Large intestine (tissue), 3 donors: ENCODE measurements at regions not wholly inside any gene's neighbourhood (a gene's known extent, or its start where the extent isn't known, plus 50 kb on each side); places are given as distances from the start of the nearest gene placed in this dataset.

Experiments
- DNase-seq, 2 donors: peaks; one replicate each; pipeline versions ENCODE4 v3.0.0 to v3.0.0-alpha.2; 2013
- H3K27ac ChIP-seq: one replicate; pipeline ENCODE4 v1.5.1; 2013; ENCODE audit warnings: low read length
- H3K27me3 ChIP-seq: 2 replicates; pipeline ENCODE4 v1.6.1; 2013; ENCODE audit warnings: low read length; ENCODE audit not compliant: control insufficient read depth, insufficient read depth
- H3K36me3 ChIP-seq: 2 replicates; pipeline ENCODE4 v1.6.1; 2013; ENCODE audit warnings: low read length; ENCODE audit not compliant: control insufficient read depth, insufficient read depth
- H3K4me1 ChIP-seq: one replicate; pipeline ENCODE4 v1.6.1; 2013; ENCODE audit warnings: low read length; ENCODE audit not compliant: control insufficient read depth, insufficient read depth
- H3K4me3 ChIP-seq: one replicate; pipeline ENCODE4 v1.5.1; 2013; ENCODE audit warnings: low read length
- H3K9me3 ChIP-seq: one replicate; pipeline ENCODE4 v1.6.1; 2013; ENCODE audit warnings: mild to moderate bottlenecking, low read depth, low read length, moderate library complexity; ENCODE audit not compliant: control insufficient read depth
- WGBS: methylation state at CpG from one replicate; pipeline ENCODE4 v1.1.5; 2013; ENCODE audit warnings: low lambda C conversion rate; ENCODE audit not compliant: insufficient coverage; 5-methylcytosine and 5-hydroxymethylcytosine counted together

DNA sequence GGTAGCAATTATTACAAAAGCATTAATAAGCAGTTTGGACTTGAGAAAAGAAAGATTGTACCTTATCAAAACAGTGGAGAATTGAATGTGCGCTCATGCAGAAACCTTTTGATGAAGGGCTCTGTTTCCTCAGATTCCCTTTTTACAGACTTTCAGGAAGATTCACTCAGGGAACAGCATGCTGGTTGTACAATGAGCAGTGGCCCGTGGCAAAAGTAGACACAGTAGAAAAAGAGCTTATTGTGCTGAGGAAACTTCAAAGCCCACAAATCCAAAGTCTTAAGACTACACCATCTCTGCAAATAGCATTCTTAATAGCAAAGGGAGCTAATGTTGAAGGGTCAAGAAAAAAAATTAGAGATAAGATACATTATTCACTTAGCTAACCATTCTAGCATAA lies 858.9 kb downstream of the PDHA2 start:
- Histone ChIP-seq H3K27ac (no peak overlapping the region), H3K9me3 (no peaks in the 10 kb centered on the region), H3K27me3 (no peaks in the 10 kb centered on the region), H3K4me3 (no peak overlapping the region), H3K36me3 (no peaks in the 10 kb centered on the region), H3K4me1 (no peaks in the 10 kb centered on the region)
- DNase-seq: no peak
- 100% methylated on average over 1 of the region's 2 CpGs for WGBS

- DNase-seq: no peak
- H3K27ac ChIP-seq: no peak overlapping the region
- no CpG with 5 or more reads among the region's 2 CpGs for WGBS
Measured at GRCh38 chr4:96703265-96703664, 863.4 kb downstream of the PDHA2 start.

GRCh38 chr4:96708766-96709165 lies 868.9 kb downstream of the PDHA2 start:
- Histone ChIP-seq H3K36me3 (no peaks in the 10 kb centered on the region), H3K27me3 (no peaks in the 10 kb centered on the region), H3K27ac (no peak overlapping the region), H3K9me3 (no peaks in the 10 kb centered on the region), H3K4me3 (no peak overlapping the region), H3K4me1 (no peaks in the 10 kb centered on the region)
- WGBS: no CpG with 5 or more reads among the region's 1 CpG
- DNase-seq: no peak

More at GRCh38 chr4:96703265-96703664, 863.4 kb downstream of the PDHA2 start:
- no peaks in the 10 kb centered on the region for H3K4me1 ChIP-seq
- no peaks in the 10 kb centered on the region for H3K9me3 ChIP-seq
- H3K4me3 ChIP-seq: no peak overlapping the region
- no peaks in the 10 kb centered on the region for H3K27me3 ChIP-seq
- H3K36me3 ChIP-seq: no peaks in the 10 kb centered on the region

- Histone ChIP-seq H3K27ac (no peak overlapping the region), H3K9me3 (no peaks in the 10 kb centered on the region), H3K4me1 (no peaks in the 10 kb centered on the region), H3K4me3 (no peak overlapping the region), H3K36me3 (no peaks in the 10 kb centered on the region), H3K27me3 (no peaks in the 10 kb centered on the region)
- 92% methylated on average over 3 of the region's 7 CpGs for WGBS
- DNase-seq: no peak
Measured at GRCh38 chr4:96713271-96713850, 873.5 kb downstream of the PDHA2 start.

- no peak for DNase-seq
- Histone ChIP-seq H3K4me3 (no peak overlapping the region), H3K27ac (no peak overlapping the region), H3K4me1 (no peaks in the 10 kb centered on the region), H3K27me3 (no peaks in the 10 kb centered on the region), H3K9me3 (no peaks in the 10 kb centered on the region), H3K36me3 (no peaks in the 10 kb centered on the region)
Measured at GRCh38 chr4:96729641-96730040, 889.7 kb downstream of the PDHA2 start.

DNA sequence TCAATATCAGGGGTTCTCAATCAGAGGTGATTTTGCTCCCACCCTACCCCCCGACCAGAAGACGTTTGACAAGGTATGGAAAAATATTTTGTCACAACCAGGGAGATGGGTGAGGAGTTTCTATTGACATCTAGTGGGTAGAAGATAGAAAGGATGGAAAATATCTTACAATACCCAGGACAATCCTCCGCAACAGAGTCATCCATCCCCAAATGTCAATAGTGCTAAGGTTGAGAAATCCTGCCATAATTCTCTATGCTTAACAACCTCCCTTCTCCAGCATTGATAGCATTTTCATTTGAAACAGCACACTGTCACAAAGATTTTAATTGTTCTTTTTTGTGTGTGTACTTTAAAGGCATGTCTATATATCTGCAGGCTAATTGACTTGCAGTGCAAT lies 890.5 kb downstream of the PDHA2 start:
- Histone ChIP-seq H3K4me1 (no peaks in the 10 kb centered on the region), H3K9me3 (no peaks in the 10 kb centered on the region), H3K4me3 (no peak overlapping the region), H3K27ac (no peak overlapping the region), H3K27me3 (no peaks in the 10 kb centered on the region), H3K36me3 (no peaks in the 10 kb centered on the region)
- DNase-seq: no peak
- no CpG with 5 or more reads among the region's 3 CpGs for WGBS

- no peak for DNase-seq
Measured at GRCh38 chr4:96736352-96736889, 896.5 kb downstream of the PDHA2 start.

DNA sequence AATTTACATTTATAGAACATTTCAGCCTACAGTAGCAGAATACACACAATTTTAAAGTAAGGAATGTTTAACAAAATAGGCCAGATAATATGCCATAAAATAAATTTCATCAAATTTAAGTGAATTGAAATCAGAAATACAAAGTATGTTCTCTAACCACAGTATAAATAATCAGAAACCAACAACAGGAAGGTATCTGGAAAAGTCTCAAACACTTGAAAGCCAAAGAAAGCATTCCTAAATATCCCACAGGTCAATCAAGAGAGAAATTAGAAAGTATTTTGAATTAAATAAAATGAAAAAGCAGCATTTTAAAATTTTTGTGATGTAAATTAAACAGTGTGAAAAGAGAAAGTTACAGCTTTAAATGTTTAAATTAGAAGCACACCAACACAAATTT lies 899.2 kb downstream of the PDHA2 start:
- Histone ChIP-seq H3K4me1 (no peaks in the 10 kb centered on the region), H3K4me3 (no peak overlapping the region), H3K27me3 (no peaks in the 10 kb centered on the region), H3K27ac (no peak overlapping the region), H3K36me3 (no peaks in the 10 kb centered on the region), H3K9me3 (peaks cover 7% of the 10 kb centered on the region)
- DNase-seq: no peak

More at GRCh38 chr4:96736352-96736889, 896.5 kb downstream of the PDHA2 start:
- Histone ChIP-seq H3K27ac (no peak overlapping the region), H3K4me1 (no peaks in the 10 kb centered on the region), H3K9me3 (no peaks in the 10 kb centered on the region), H3K36me3 (no peaks in the 10 kb centered on the region), H3K27me3 (no peaks in the 10 kb centered on the region), H3K4me3 (no peak overlapping the region)
- WGBS: no CpG with 5 or more reads among the region's 2 CpGs

- no peak for DNase-seq
- H3K27me3 ChIP-seq: no peaks in the 10 kb centered on the region
- H3K27ac ChIP-seq: no peak overlapping the region
- WGBS: no CpG with 5 or more reads among the region's 24 CpGs
- no peaks in the 10 kb centered on the region for H3K36me3 ChIP-seq
- H3K4me1 ChIP-seq: no peaks in the 10 kb centered on the region
- H3K4me3 ChIP-seq: no peak overlapping the region
- peaks cover 7% of the 10 kb centered on the region for H3K9me3 ChIP-seq
Measured at GRCh38 chr4:96742332-96743014, 902.6 kb downstream of the PDHA2 start.

- no peak overlapping the region for H3K4me3 ChIP-seq
- no peak for DNase-seq
- no peaks in the 10 kb centered on the region for H3K27me3 ChIP-seq
- H3K27ac ChIP-seq: no peak overlapping the region
- H3K36me3 ChIP-seq: no peaks in the 10 kb centered on the region
- peaks cover 7% of the 10 kb centered on the region for H3K9me3 ChIP-seq
- no peaks in the 10 kb centered on the region for H3K4me1 ChIP-seq
Measured at GRCh38 chr4:96744676-96745075, 904.8 kb downstream of the PDHA2 start.

- Histone ChIP-seq H3K27ac (no peak overlapping the region), H3K4me1 (no peaks in the 10 kb centered on the region), H3K9me3 (no peaks in the 10 kb centered on the region), H3K36me3 (no peaks in the 10 kb centered on the region), H3K4me3 (no peak overlapping the region), H3K27me3 (no peaks in the 10 kb centered on the region)
- 83% methylated on average over 1 of the region's 1 CpG for WGBS
- DNase-seq: no peak
Measured at GRCh38 chr4:96753216-96753615, 913.3 kb downstream of the PDHA2 start.
